IMR-90 (cell line): ENCODE measurements at regions not wholly inside any gene's neighbourhood (a gene's known extent, or its start where the extent isn't known, plus 50 kb on each side); places are given as distances from the start of the nearest gene placed in this dataset.

ENCODE experiments used
- ATAC-seq: fragments of 200-7000 bp; cut with Tn5 transposase; 2 replicates; pipeline ENCODE4 v1.9.1; 2020; ENCODE audit warnings: low read depth, mild to moderate bottlenecking, moderate library complexity
- BruUV-seq: library from RNA; stranded (reverse); fragments of 400-500 nt; replicated peaks from 2 replicates; lab custom pipeline; 2021; lab: Mats Ljungman, UMichigan
- CTCF ChIA-PET: fragments of 300-600 bp; formaldehyde crosslinking; extraction: SDS; loops from one replicate; lab custom pipeline; 2021; ENCODE audit warnings: antibody characterized with exemption; lab: Yijun Ruan, JAX
- POLR2A ChIA-PET: fragments of 300-600 bp; sonication (Branson Sonifier 250); formaldehyde crosslinking; loops from one replicate; lab custom pipeline; 2022; ENCODE audit warnings: antibody characterized with exemption; ENCODE audit not compliant: unreplicated experiment; lab: Charles Lee
- DNase-seq: peaks from one replicate; pipeline ENCODE4 v3.0.0; 2013
- H2AFZ ChIP-seq: replicated peaks from 2 replicates; pipeline ENCODE3; 2013; ENCODE audit warnings: low read length, mild to moderate bottlenecking; ENCODE audit not compliant: poor library complexity
- H2AK5ac ChIP-seq: 2 replicates; pipeline ENCODE4 v1.6.1; 2013; ENCODE audit warnings: low read depth, low read length, inconsistent platforms
- H2AK9ac ChIP-seq: replicated peaks from 2 replicates; pipeline ENCODE3; 2013; ENCODE audit warnings: mild to moderate bottlenecking, low read depth, low read length, moderate library complexity; ENCODE audit not compliant: poor library complexity
- H2BK120ac ChIP-seq: 2 replicates; pipeline ENCODE4 v1.6.1; 2013; ENCODE audit warnings: low read depth, low read length, inconsistent platforms
- H2BK15ac ChIP-seq: 3 replicates; pipeline ENCODE4 v1.6.1; 2013; ENCODE audit warnings: low read depth, low read length, inconsistent platforms
- H2BK20ac ChIP-seq: 2 replicates; pipeline ENCODE4 v1.6.1; 2013; ENCODE audit warnings: low read depth, mild to moderate bottlenecking, inconsistent platforms, low read length, moderate library complexity
- H2BK5ac ChIP-seq: 2 replicates; pipeline ENCODE4 v1.6.1; 2013; ENCODE audit warnings: mild to moderate bottlenecking, low read depth, low read length, inconsistent platforms; ENCODE audit not compliant: poor library complexity, severe bottlenecking
- H3K14ac ChIP-seq: replicated peaks from 2 replicates; pipeline ENCODE4 v1.6.1; 2013; ENCODE audit warnings: low read depth, low read length, inconsistent platforms
- H3K18ac ChIP-seq: 2 replicates; pipeline ENCODE4 v1.6.1; 2013; ENCODE audit warnings: low read depth, low read length, control low read depth
- H3K23ac ChIP-seq: 2 replicates; pipeline ENCODE4 v1.6.1; 2013; ENCODE audit warnings: low read depth, low read length, inconsistent platforms
- H3K27ac ChIP-seq: 2 replicates; pipeline ENCODE4 v1.5.1; 2013; ENCODE audit warnings: mild to moderate bottlenecking, control low read depth, low read length; ENCODE audit not compliant: insufficient read depth
- H3K27me3 ChIP-seq: 2 replicates; pipeline ENCODE4 v1.6.1; 2013; ENCODE audit warnings: low read length; ENCODE audit not compliant: control insufficient read depth, insufficient read depth
- H3K36me3 ChIP-seq: 2 replicates; pipeline ENCODE4 v1.6.1; 2013; ENCODE audit warnings: low read length, mixed read lengths; ENCODE audit not compliant: control insufficient read depth, insufficient read depth
- H3K4ac ChIP-seq: 2 replicates; pipeline ENCODE4 v1.6.1; 2013; ENCODE audit warnings: low read depth, low read length, inconsistent platforms
- H3K4me1 ChIP-seq: 2 replicates; pipeline ENCODE4 v1.6.1; 2013; ENCODE audit warnings: low read length, mixed read lengths; ENCODE audit not compliant: control insufficient read depth, insufficient read depth
- H3K4me2 ChIP-seq: 2 replicates; pipeline ENCODE4 v1.6.1; 2013; ENCODE audit warnings: low read depth, mild to moderate bottlenecking, control low read depth, low read length, moderate library complexity
- H3K4me3 ChIP-seq: 2 replicates; pipeline ENCODE4 v1.5.1; 2013; ENCODE audit warnings: low read depth, mild to moderate bottlenecking, control low read depth, low read length, moderate library complexity; ENCODE audit not compliant: insufficient read depth
- H3K56ac ChIP-seq: 2 replicates; pipeline ENCODE4 v1.6.1; 2013; ENCODE audit warnings: low read length, inconsistent platforms; ENCODE audit not compliant: insufficient read depth; ENCODE audit errors: extremely low read depth
- H3K79me1 ChIP-seq, 2 experiments: 2 replicates each; pipeline ENCODE4 v1.6.1; 2013; ENCODE audit warnings: low read length in 2 of 2, inconsistent platforms in 1 of 2, low read depth in 1 of 2
- H3K9ac ChIP-seq: 2 replicates; pipeline ENCODE4 v1.6.1; 2013; ENCODE audit warnings: low read depth, low read length, control low read depth
- H3K9me1 ChIP-seq: 2 replicates; pipeline ENCODE4 v1.6.1; 2013; ENCODE audit warnings: low read length, inconsistent platforms; ENCODE audit not compliant: insufficient read depth
- H3K9me3 ChIP-seq: 2 replicates; pipeline ENCODE4 v1.6.1; 2013; ENCODE audit warnings: low read length; ENCODE audit not compliant: control insufficient read depth, insufficient read depth
- H4K20me1 ChIP-seq: 2 replicates; pipeline ENCODE4 v1.6.1; 2013; ENCODE audit warnings: low read length, inconsistent platforms; ENCODE audit not compliant: insufficient read depth
- H4K5ac ChIP-seq: 2 replicates; pipeline ENCODE4 v1.6.1; 2013; ENCODE audit warnings: mild to moderate bottlenecking, low read depth, low read length, control low read depth
- H4K8ac ChIP-seq, 2 experiments: 2 replicates each; pipeline ENCODE4 v1.6.1; 2013; ENCODE audit warnings: low read depth in 2 of 2, low read length in 2 of 2, control low read depth in 1 of 2, inconsistent platforms in 1 of 2
- H4K91ac ChIP-seq: 2 replicates; pipeline ENCODE4 v1.6.1; 2013; ENCODE audit warnings: low read depth, low read length, inconsistent platforms; ENCODE audit not compliant: insufficient read depth
- BHLHE40 ChIP-seq: fragments of 150-350 bp; IDR thresholded peaks from 2 replicates; pipeline ENCODE4 v1.6.1; 2016; ENCODE audit warnings: mild to moderate bottlenecking, low read depth, low read length
- CTCF ChIP-seq: conservative IDR thresholded peaks from 2 replicates; pipeline ENCODE4 v1.5.1; 2012; ENCODE audit warnings: mild to moderate bottlenecking, low read depth, low read length, improper control_type of control experiment
- MAFK ChIP-seq: IDR thresholded peaks from 2 replicates; pipeline ENCODE4 v1.6.1; 2012; ENCODE audit warnings: low read depth, low read length, improper control_type of control experiment
- MAZ ChIP-seq: IDR thresholded peaks from 2 replicates; pipeline ENCODE4 v1.6.1; 2012; ENCODE audit warnings: low read depth, mild to moderate bottlenecking, low read length, improper control_type of control experiment, moderate library complexity, borderline replicate concordance
- NFE2L2 ChIP-seq: fragments of 150-350 bp; IDR thresholded peaks from 2 replicates; pipeline ENCODE4 v1.6.1; 2016; ENCODE audit warnings: low read depth, mild to moderate bottlenecking, low read length
- POLR2A ChIP-seq: IDR thresholded peaks from 2 replicates; pipeline ENCODE4 v1.6.1; 2012; ENCODE audit warnings: mild to moderate bottlenecking, low read depth, low read length
- RAD21 ChIP-seq: IDR thresholded peaks from 2 replicates; pipeline ENCODE4 v1.6.1; 2012; ENCODE audit warnings: low read length, improper control_type of control experiment
- USF2 ChIP-seq: fragments of 150-350 bp; IDR thresholded peaks from 2 replicates; pipeline ENCODE4 v1.6.1; 2017; ENCODE audit warnings: mild to moderate bottlenecking, antibody characterized with exemption, low read length, low read depth
- WGBS, 2 experiments: methylation state at CpG; one replicate each; pipeline versions ENCODE4 v1.1.5 to v1.1.7; 2013; ENCODE audit warnings: missing lambda C conversion rate in 2 of 2; ENCODE audit not compliant: insufficient read length in 1 of 2; ENCODE audit errors: extremely low coverage in 2 of 2; 5-methylcytosine and 5-hydroxymethylcytosine counted together
- dilution Hi-C: fragments of 300-500 bp; cut with HindIII; formaldehyde crosslinking; loops from one replicate; pipeline ENCODE4 v1.14.3; 2018; ENCODE audit warnings: low sequenced_read_pairs; ENCODE audit not compliant: unreplicated experiment
- in situ Hi-C: fragments of 300-500 bp; cut with MboI; formaldehyde crosslinking; loops from 3 replicates; pipeline ENCODE4 v1.14.3; 2019; ENCODE audit warnings: low sequenced_read_pairs, inconsistent platforms, mixed read lengths
- intact Hi-C: fragments of 100-400 bp; cut with micrococcal nuclease; formaldehyde crosslinking; loops from 2 replicates; pipeline ENCODE4 v1.10.0; 2022

- H3K79me1 ChIP-seq = no peaks in the 10 kb centered on the region
- no peak overlapping the region for H3K27ac ChIP-seq
- H2AFZ ChIP-seq = no peak overlapping the region
- no peak overlapping the region for H4K8ac ChIP-seq
- H3K4me1 ChIP-seq = no peaks in the 10 kb centered on the region
- CTCF ChIA-PET = no interaction called here
- no peak overlapping the region for H2AK9ac ChIP-seq
- H2BK5ac ChIP-seq = no peak overlapping the region
- H3K9me3 ChIP-seq = no peaks in the 10 kb centered on the region
- H3K18ac ChIP-seq = no peak overlapping the region
- H4K20me1 ChIP-seq = no peaks in the 10 kb centered on the region
- H3K4ac ChIP-seq = no peak overlapping the region
- no peak overlapping the region for H2BK120ac ChIP-seq
- TF ChIP-seq POLR2A (no peak), RAD21 (no peak), NFE2L2 (no peak), BHLHE40 (no peak), CTCF (no peak), USF2 (no peak), MAFK (no peak), MAZ (no peak)
- no peak overlapping the region for H4K5ac ChIP-seq
- no peaks in the 10 kb centered on the region for H3K9me1 ChIP-seq
- ATAC-seq (no peak), DNase-seq (no peak)
- no peak overlapping the region for H3K23ac ChIP-seq
- H3K4me3 ChIP-seq = no peak overlapping the region
- POLR2A ChIA-PET = no interaction called here
- BruUV-seq = no TSS peak
- intact Hi-C loops = no loop called here
- H3K27me3 ChIP-seq = peaks cover 41% of the 10 kb centered on the region
- H3K56ac ChIP-seq = no peak overlapping the region
- WGBS, 2 experiments = no CpG with 5 or more reads among the region's 5 CpGs
- no peak overlapping the region for H3K9ac ChIP-seq
- H3K36me3 ChIP-seq = no peaks in the 10 kb centered on the region
- no peak overlapping the region for H3K14ac ChIP-seq
- dilution Hi-C loops = no loop called here
- H2BK15ac ChIP-seq = no peak overlapping the region
- H2AK5ac ChIP-seq = no peak overlapping the region
- no peak overlapping the region for H2BK20ac ChIP-seq
- in situ Hi-C loops = no loop called here
- no peak overlapping the region for H4K91ac ChIP-seq
- no peak overlapping the region for H3K4me2 ChIP-seq
These were observed 123.9 kb downstream of the KCNJ12 start for GRCh38 chr17:21500064-21500463.
